Left ventricle myocardium inferior (tissue), 1 donor: ENCODE measurements at regions not wholly inside any gene's neighbourhood (a gene's known extent, or its start where the extent isn't known, plus 50 kb on each side); places are given as distances from the start of the nearest gene placed in this dataset.

Experiments
- DNase-seq: peaks from one replicate; pipeline ENCODE4 v3.0.0-alpha.2; 2020
- H3K27ac ChIP-seq: fragments of 200-600 bp; replicated peaks from 2 replicates; pipeline ENCODE4 v1.8.0; 2021
- H3K27me3 ChIP-seq: fragments of 200-600 bp; 2 replicates; pipeline ENCODE4 v1.8.0; 2021; ENCODE audit warnings: low read depth
- H3K36me3 ChIP-seq: fragments of 200-600 bp; 2 replicates; pipeline ENCODE4 v1.8.0; 2021
- H3K4me1 ChIP-seq: fragments of 200-600 bp; 2 replicates; pipeline ENCODE4 v1.8.0; 2021
- H3K4me3 ChIP-seq: fragments of 200-600 bp; 2 replicates; pipeline ENCODE4 v1.8.0; 2021; ENCODE audit warnings: mild to moderate bottlenecking, moderate library complexity
- H3K9me3 ChIP-seq: fragments of 200-600 bp; replicated peaks from 2 replicates; pipeline ENCODE4 v1.8.0; 2021
- CTCF ChIP-seq: fragments of 200-600 bp; IDR thresholded peaks from 2 replicates; pipeline ENCODE4 v1.8.0; 2021; ENCODE audit warnings: antibody characterized with exemption, mild to moderate bottlenecking, borderline replicate concordance
- intact Hi-C: fragments of 100-400 bp; cut with micrococcal nuclease; formaldehyde crosslinking; loops from one replicate; pipeline ENCODE4 v1.11.0; 2022
- donor health status: DM: no; HTN: yes; CAD: no; lungs with severe emphysema.

DNA sequence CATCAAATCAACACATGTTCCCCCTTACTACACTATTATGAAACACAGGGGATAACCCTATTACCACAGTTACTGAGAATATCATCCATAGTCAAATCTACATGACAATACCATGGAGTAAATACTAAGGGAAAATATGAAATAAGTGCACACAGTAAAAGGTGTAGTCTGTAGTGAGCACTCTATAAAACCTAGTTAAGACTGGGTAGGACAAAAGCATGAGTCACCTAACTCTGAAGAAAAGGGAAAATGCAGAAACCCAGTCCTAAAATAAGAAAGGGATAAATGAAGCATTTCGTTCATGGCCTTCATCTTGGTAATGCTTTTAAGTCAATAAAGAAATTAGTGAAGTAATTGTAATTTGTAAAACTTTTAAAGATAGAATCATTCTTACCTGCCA is 65.4 kb upstream of the ACVR2A start:
- intact Hi-C loops, result no loop called here
- Histone ChIP-seq H3K27me3 (no peaks in the 10 kb centered on the region), H3K4me3 (no peak overlapping the region), H3K27ac (no peak overlapping the region), H3K4me1 (no peaks in the 10 kb centered on the region), H3K36me3 (no peaks in the 10 kb centered on the region), H3K9me3 (no peaks in the 10 kb centered on the region)
- no peak for TF ChIP-seq CTCF
- DNase-seq, result no peak

DNA sequence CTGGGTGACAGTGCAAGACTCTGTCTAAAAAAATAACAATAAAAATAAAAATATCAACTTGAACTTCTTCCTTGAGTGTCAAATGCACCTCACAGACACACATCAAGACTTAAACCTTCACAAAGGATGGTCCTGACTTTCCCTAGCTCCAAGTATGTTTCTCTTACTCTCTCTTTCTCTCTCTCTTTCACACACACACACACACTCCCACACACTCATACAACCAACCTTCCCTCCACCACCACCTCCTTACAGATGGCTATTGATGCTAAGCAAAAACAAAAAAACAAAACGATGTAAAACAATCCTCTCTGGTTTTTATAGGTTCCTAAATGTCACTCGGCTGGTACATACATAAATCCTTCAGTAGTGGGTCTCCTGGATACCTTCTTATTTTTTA is 67.4 kb upstream of the ACVR2A start:
- no peak for DNase-seq
- H3K27me3 ChIP-seq, result no peaks in the 10 kb centered on the region
- H3K4me3 ChIP-seq, result no peak overlapping the region
- TF ChIP-seq CTCF, result no peak
- intact Hi-C loops, result no loop called here
- H3K4me1 ChIP-seq, result no peaks in the 10 kb centered on the region
- no peaks in the 10 kb centered on the region for H3K9me3 ChIP-seq
- no peaks in the 10 kb centered on the region for H3K36me3 ChIP-seq
- no peak overlapping the region for H3K27ac ChIP-seq

GRCh38 chr2:147774805-147775204 is 70.0 kb upstream of the ACVR2A start:
- H3K36me3 ChIP-seq, result no peaks in the 10 kb centered on the region
- H3K27ac ChIP-seq, result no peak overlapping the region
- intact Hi-C loops, result no loop called here
- H3K27me3 ChIP-seq, result no peaks in the 10 kb centered on the region
- no peaks in the 10 kb centered on the region for H3K4me1 ChIP-seq
- no peak for TF ChIP-seq CTCF
- no peak for DNase-seq
- no peak overlapping the region for H3K4me3 ChIP-seq
- H3K9me3 ChIP-seq, result no peaks in the 10 kb centered on the region

DNA sequence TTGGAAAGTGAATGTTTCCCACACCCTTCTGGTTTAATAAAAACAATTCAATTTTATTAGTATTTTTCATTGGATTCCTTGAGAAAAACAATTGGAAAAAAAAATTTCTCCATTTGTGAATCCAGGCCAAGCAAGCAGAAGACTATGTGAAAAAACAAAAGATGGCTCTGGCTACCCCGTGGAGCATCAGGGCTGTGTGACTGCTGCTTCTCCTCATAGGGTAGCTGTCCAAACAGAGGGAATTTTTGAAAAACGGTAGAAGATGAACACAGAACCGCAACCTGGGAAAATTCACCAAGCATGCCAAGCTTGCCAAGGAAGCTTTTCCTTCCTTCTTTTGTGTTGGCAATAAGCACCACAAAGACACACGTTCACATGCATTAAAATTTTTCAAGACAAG is 71.3 kb upstream of the ACVR2A start:
- H3K36me3 ChIP-seq, result no peaks in the 10 kb centered on the region
- H3K27me3 ChIP-seq, result no peaks in the 10 kb centered on the region
- H3K4me3 ChIP-seq, result no peak overlapping the region
- no peaks in the 10 kb centered on the region for H3K4me1 ChIP-seq
- no peak for DNase-seq
- no peak for TF ChIP-seq CTCF
- H3K27ac ChIP-seq, result no peak overlapping the region
- intact Hi-C loops, result no loop called here
- no peaks in the 10 kb centered on the region for H3K9me3 ChIP-seq

DNA sequence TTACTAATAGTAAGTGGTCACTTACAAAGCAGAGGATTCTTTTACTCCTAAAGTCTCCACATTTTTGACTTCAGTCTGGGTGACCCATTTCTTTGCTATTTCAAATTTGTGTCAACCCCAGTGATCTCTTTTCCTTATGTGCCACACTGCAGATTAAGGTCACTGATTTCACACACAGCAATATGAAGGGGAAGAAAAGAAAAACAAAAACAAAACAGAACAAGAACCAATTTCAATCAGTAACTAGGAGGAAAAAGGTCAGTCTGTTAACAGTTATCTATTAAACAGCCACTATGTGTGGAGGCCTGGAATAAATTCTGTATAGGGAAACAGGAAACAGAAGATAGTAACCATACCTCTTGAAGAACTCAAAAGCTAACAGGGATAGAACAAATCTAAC is 72.0 kb upstream of the ACVR2A start:
- intact Hi-C loops, result no loop called here
- no peaks in the 10 kb centered on the region for H3K36me3 ChIP-seq
- DNase-seq, result no peak
- H3K4me1 ChIP-seq, result no peaks in the 10 kb centered on the region
- no peaks in the 10 kb centered on the region for H3K27me3 ChIP-seq
- no peak for TF ChIP-seq CTCF
- no peak overlapping the region for H3K4me3 ChIP-seq
- no peaks in the 10 kb centered on the region for H3K9me3 ChIP-seq
- no peak overlapping the region for H3K27ac ChIP-seq

DNA sequence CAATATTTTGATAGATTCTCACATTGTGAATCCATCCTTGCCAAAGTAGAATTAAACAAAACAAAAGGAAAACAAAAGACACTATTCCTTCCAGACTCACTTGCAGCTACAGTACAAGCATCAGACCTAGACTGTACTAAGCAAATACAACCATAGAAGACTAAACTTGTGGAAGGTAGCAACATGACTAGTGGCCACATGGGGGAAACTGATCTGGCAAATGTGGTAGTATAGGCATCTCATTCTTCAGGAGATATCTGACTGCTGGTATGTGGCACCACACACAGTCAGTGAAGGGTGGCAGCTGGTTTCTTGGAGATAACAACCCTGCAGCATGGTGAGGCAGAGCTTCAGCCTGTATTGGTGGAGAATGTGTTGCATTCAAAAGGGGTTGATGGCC is 81.0 kb upstream of the ACVR2A start:
- intact Hi-C loops, result no loop called here
- Histone ChIP-seq H3K4me1 (no peaks in the 10 kb centered on the region), H3K27ac (no peak overlapping the region), H3K27me3 (no peaks in the 10 kb centered on the region), H3K4me3 (no peak overlapping the region), H3K36me3 (no peaks in the 10 kb centered on the region), H3K9me3 (peaks cover 11% of the 10 kb centered on the region)
- DNase-seq, result no peak
- no peak for TF ChIP-seq CTCF
